Stimulated activated CD4-positive, alpha-beta T cell treated with anti-CD3 and anti-CD28 coated beads, Interleukin-2, amount 100 ng/mL, for 48 hours (primary cell): ENCODE measurements at regions not wholly inside any gene's neighbourhood (a gene's known extent, or its start where the extent isn't known, plus 50 kb on each side); places are given as distances from the start of the nearest gene placed in this dataset.

Experiments
- DNase-seq, 2 donors: peaks; one replicate each; pipeline ENCODE4 v3.0.0-alpha.2; 2020

DNA sequence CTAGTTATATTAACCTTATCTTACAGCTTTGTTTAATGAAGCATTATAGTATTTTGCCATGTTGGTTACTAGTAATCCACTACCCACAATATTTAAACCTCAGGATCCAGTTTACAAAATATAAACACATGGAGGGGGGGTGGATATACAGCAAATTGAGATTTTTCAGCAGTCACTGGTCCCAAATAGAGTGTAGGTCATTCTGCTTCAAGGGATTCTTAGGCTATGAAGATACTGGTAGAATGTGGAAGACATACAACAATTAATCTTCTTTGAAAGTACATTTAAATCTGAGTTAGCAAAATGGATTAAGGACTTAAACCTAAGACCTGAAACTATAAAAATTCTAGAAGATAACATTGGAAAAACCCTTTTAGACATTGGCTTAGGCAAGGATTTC lies 569.6 kb downstream of the ZNF674 start:
- DNase-seq = no peak

DNA sequence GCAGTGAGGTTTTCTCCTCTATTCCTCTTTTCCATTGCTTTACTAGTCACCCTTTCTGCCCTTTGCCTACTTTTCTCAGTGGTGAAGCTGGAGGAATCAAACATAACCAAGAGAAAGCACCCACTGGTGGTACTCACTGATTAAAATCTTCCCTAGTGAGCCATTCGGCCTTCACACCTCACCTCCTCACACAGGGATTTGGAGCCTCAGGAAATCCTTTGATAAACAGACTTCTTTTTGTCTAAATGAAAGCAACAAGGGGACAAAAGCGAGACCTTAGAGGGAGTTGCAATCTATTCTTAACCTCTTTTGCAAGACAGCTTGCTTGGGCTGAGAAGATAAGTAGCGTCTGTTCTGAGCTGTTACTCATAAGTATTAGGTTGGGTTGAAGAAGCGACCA lies 572.6 kb downstream of the ZNF674 start:
- no peak for DNase-seq

DNA sequence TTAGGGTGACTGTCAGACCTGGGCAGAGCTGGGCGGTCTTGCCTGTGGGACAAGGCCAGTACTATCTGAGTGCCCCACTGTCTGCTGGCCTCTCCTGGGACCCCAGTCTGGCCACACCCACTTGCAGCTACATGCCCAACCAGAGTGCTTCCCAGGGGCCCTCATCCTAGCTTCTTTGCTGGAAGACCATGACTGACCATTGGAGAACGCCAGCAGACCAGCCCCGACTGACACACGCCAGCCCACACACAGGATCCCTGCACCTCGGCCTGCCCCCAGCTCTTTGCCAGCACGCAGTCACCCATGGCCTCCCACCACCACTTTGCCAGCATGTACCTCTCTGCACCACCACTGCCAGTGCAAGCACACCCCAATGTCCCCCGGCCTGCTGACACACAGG lies 585.7 kb downstream of the ZNF674 start:
- DNase-seq = no peak

DNA sequence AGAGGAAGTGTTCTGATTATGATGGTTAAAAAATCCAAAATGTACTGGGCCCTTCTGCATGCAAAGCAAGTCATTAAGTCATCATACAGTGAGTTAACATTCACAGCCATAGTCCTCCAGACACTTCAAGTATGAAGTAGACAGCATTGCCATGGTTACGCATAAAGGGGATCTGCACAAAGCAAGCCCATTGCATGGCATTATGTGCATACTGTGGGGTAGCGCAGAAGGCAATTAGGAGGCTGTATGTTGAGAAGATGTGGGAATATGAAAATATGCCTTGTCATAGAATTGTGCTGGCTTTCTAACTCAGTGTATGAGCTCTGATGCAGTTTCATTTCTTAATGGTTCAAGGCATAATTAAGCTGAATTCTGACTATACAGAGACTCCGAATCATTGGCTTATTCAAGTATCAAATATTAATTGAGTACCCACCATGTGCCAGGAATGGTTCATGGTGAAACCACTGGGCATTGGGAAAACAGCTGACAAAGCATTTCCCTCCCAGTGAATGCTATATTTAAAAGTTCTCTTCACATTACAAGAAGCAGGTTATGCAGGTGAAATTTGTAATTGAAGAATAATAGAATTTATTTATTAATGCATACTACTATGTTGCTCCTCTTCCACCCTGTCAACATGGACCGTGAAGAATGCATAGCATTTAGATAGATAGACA lies 588.9 kb downstream of the ZNF674 start:
- DNase-seq = no peak

DNA sequence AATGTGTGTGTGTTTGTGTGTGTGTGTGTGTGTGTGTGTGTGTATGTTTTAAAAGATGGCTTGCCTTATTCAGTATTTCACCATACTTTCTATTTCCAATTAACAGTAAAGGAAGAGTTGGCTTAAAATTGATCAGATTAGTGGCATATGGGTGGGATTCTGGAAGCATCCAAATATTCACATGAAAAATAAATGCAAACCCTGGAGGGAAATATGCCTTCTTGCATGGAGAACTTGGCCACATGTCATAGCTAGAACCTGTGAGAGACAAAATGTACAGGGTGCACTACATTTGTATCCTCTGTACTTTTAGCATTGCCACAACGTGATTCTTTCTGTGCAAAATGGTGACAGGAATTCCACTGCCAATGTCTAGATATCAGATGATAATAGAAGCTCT lies 589.6 kb downstream of the ZNF674 start:
- DNase-seq = no peak

DNA sequence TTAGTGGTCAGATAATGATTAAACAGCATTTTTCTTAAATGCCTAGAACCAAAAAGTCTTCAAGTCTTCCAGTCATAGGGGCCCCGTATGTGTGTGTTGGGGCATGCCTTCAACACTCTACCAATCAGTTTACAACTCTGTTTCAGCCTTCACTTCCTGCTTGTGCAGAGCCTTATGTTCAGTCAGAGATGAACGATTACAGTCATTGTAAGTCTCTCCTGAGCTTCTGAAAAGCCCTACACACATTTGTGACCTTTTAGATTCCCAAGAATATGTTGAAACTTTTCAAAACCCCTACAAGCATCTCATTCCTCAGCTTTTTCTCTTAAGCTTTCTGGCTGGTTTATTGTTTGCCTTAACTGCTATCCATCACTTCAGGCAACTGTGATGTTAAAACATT lies 591.2 kb downstream of the ZNF674 start:
- DNase-seq = no peak

DNA sequence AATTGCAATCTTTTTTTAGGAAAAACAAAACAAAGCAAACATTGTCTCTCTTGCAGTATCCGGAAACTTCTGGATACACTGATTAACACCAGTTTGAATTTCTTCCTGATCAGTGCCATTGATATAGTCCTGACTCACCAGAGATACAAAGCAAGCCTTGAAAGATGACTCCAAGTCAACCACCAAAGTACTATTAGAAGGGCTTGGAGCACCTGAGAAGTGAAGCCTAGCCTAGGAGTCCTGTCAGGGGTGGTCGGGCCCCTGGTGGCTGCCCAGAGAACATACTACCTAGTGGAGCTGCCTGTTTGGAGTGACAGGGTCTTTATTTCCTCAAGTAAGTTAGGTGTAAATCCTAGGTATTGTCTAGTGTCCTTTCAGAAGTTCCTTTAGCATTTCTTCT lies 593.2 kb downstream of the ZNF674 start:
- DNase-seq = no peak

DNA sequence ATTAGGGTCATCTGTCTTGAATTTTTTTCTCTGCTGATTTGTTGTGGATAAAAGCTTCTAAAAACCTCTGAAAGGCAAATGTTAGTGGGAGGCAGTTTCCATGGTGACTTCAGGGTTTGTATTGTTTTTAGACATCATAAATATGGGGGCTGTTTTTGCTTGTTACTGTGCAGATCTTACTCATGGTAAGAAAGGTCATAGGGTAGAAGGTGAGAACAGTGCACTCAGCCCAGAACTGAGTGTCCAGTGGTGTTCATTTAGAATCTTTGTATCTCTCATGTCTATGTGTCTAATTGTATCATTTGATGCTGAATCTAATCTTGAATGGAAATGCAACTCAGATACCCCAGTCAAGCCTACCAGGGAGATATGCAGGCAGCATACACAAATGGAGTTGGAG lies 609.8 kb downstream of the ZNF674 start:
- no peak for DNase-seq

DNA sequence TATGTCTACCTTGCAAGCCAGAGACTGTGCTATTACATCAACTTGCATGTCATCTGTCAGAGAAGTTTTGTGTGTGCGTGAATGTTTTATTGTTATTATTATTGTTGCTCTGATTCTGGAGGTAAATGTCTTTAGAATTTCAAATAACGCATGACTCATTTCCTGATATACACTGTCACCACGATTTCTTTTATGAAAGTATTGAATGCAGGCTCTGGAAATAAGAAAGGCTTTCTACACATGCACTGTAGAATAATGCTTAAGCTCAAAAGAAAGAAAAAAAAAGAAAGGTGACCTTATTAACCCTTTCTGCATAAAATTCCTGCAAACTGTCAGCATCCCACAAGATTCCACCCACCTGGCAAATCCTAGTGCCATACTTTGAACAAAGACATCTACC lies 632.9 kb downstream of the ZNF674 start:
- no peak for DNase-seq

DNA sequence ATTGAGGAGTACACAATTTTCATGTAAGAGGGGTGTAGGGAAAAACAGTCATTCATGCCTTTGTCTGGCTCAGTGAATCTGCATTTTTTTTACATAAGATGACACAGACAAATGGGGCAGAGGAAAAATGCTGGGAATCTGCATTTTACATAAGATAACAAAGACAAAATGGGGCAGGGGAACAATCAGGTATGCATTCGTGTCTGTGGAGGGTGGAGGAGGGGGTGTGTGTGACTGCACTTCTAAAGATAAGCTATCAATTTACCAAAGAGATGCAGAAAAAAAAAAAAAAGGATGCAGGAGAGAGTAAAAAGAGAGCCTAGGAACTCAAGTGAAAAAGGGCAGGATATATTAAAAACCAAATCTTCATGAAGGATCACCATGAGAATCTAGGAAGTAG lies 637.4 kb downstream of the ZNF674 start:
- no peak for DNase-seq

DNA sequence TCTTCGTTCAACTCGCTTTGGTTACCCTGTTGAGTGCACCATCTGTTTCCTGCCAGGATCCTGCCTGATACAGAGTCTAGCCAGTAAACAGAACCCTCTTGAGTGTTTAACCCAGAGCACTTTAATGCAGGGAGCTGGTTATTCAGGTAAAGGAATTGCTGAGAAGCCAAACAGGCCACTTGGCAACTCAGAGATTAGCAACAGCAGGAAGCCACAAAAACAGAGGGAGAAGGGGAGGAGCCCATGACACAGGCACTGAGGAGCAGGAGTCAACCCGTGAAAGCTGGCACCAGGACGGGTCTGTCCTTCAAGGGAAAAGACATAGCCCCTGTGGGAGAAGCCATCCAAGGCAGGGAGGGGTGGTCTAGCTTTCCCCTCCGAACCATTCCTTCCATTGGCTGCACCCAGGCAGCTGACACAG lies 641.4 kb downstream of the ZNF674 start:
- no peak for DNase-seq

DNA sequence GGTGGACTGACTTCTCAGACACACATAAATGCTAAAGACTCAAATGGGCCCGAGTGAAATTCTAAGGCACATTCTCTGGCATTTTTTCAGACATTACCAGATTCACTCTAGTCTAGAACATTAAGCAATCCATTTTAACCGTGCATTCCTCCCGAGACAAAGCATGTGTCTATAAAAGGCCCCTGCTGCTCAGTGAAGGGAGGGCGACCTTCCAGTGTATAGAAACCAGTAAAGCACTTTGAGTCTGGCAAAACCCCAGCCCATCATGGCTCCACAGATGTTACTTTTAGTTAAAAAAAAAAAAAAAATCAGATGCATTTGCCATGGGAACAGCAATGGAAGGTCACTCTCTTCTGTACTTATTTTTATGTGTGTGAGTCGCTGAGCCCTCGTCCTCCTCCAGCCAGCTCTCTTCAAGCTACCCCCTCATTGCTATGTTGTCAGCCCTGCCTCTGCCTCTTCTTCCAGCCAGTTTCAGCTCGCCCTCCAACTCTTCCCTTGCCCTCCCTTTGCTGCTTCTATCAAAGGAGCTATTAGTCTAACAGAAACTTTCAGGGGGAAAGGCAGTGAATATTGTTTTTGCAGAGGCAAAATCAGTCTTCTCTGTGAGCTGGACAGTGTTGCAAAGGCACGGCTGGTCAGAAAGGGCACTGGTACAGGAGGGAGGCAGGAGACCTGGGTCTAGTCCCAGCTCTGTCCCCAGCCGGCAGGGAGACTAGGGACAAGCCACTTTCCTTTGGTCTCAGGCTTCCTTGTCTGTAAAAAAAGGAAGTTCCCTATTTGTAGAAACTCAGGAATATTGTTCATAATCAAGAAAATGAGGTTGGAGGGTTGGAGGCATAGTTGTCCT lies 644.2 kb downstream of the ZNF674 start:
- no peak for DNase-seq

DNA sequence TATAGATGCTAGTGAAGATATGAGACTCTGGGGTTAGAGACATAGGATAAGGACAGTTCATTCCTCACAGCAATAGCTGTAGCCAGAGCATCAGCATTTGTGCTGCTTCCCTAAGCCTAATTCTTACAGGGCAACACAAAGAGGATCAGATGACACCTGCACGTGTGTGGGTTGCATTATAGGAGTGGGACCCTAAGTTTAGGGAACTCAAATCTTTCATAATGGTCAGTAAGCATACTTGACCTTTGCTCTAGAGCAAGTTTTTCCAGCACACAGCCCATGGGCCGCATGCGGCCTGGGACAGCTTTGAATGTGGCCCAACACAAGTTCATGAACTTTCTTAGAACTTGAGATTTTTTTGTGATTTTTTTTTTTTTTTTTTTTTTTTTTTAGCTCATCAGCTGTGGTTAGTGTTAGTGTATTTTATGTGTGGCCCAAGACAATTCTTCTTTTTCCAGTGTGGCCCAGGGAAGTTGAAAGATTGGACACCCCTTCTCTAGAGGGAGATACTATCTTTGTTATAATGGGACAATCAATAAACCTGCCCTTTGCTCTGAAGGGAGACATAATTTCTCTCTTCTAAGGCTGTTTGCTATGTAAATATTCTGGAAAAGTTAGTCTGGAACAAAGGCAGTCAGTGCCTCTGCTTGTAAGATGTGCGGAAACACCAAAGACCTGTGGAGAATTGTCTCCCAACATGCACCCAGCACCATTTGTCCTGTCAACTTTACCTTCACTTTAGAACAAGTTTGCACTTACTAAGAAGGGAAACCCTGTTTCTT lies 650.2 kb downstream of the ZNF674 start:
- DNase-seq = no peak

DNA sequence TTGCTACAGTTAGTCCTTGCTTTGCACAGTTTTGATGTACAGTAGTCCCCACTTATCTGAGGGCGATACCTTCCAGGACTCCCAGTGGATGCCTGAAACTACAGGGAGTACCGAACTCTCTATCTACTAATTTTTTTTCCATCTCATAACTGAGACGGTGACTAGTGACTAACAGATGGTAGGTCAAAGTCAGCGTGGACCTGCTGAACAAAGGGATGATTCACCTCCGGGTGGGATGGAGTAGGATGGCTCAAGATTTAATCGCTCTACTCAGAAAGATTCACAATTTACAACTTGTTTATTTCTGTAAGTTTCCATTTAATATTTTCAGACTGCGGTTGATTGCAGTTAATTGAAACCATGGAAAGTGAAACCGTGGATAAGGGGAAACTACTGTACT lies 655.8 kb downstream of the ZNF674 start:
- DNase-seq = no peak

DNA sequence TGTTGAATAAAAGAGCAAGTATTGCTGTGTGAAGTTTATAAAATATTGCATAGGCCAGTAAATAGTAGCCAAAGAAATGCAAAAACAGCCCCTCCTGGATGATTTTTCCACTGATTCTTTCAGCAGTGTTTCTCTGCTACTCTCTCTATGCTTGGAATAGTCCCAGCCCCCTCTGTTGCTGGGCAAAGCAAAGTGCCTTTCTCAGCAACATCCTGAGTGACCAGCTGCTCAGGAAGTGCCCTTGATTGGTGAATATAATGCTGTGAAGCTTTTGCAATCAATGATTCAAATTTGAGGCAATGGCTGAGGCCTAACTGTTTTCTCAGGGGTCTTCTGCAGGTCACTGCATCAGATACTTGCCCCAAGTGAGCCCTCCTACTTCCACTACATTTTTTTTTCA lies 656.7 kb downstream of the ZNF674 start:
- no peak for DNase-seq

DNA sequence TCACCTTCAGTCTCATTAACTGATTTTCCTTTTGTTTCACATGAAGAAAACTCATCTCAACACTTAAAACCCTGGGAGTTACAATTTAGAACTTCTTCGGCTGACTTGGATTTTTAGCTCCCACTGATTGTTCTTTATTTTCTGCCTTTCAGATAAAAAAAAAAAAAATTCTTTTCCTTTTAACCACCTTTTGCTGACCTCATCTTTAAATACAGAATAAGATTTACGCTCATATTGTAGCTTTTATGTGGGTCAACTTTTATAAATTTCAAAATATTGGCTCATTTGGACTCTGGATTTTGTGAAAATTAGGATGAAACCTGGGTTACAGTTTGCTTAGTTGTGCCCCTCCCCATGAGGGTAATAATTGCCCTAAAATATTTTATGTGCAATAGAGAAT lies 659.3 kb downstream of the ZNF674 start:
- no peak for DNase-seq

DNA sequence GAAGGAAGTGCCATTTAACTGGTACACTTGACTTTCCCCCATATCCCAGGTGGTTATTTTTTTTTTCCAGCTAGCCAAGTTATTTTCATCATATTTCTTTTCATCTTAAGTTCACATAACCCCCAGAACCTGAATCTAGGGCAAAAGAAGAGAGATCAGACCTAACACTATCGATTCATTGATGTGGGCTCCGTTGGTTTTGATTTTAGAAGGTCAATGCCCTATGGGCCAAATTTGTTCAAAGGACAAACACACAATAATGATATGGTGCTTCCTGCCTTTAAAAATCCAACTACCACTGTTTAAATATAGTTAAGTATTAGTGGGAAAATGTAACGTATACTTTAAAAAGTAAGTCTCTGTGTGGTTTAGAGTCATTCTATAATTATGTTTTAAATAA lies 665.7 kb downstream of the ZNF674 start:
- DNase-seq = no peak

DNA sequence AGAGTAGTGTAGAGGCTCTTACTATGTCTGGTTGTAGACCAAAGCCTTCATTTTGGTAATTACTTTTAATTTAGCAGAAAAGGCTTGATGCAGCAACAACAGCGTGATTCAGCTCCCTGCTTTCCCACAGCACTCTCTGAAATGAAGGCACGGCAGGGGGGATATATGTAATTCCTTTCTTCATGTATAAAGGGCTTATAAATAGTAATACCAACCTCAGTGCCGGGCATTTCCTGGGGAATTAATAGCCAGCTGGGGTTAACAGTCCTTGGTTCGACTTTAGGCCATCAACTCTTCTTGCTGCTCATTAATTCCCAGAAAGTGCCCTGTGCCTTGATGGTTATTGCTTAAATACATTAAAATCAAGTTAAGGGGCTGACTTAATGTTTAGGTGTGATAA lies 669.0 kb downstream of the ZNF674 start:
- no peak for DNase-seq

DNA sequence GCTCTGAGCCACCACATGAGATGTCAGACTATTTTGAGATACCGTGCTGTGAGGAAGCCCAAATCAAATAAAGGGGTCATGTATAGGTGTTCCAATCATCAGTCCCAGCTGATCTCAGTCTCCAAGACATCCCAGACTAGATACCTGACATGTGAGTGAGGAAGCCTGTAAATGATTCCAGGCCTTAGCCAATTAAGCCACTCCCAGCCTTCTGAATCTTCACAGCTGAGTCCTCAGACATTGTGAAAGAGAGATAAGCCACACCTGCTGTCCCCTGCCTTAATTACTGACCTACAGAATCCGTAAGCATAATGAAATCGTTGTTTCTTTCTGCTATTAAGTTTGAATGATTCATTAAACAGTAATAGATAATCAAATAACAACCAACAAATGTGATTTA lies 671.4 kb downstream of the ZNF674 start:
- no peak for DNase-seq

DNA sequence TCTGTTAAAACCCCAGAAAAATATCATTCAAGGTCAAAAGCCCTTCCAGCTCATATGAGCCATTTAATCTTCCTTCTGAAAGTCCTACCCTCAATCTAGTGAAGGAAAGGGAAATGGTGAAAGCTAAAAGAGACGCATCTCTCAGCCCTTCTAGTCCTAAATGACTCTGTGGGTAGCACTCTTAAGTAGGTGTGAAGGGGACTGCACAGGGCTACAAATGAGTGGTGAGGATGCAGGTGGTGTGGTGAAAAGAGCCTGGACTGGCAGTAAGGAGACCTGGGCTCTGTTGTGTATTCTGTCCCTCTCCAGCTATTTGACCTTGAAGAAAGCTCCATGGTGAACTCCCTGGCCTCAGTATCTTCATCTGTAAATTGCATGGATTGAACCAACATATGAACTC lies 671.8 kb upstream of the DIPK2B start:
- no peak for DNase-seq

DNA sequence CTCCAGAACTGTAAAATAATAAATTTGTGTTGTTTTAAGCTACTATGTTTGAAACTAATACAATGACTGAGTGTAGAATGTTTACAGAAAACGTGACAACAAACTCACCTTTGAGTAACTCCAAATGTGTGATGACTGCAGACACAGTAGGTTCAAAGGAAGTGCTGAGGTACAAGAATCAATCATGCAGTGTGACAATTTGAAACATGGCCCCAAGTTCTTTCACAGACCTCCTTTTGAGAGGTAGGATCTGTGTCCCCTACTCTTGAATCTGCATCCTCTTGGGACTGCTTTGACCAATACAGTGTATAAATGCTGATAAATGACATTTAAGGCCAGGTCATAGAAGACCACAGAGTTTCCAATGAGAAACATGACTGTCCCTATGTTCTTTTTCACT lies 667.7 kb upstream of the DIPK2B start:
- no peak for DNase-seq

DNA sequence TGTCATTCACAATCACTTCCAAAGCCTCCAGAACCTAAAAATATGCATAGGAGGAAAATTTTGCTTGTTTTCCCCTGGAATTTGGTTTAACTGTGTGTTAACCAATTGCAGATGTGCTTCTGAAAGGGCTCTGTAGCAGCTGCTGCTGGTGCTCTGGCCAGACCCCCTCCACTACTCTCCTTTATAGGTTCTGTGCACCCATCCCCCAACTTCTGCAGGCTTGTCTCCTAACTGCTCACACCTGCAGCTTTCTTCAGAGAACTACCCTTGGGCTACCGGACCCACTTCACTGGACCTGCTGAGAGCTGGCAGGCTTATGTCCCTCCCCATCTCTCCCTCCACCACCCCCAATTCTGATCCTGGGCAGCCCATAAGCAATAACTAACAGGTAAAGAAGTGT lies 662.1 kb upstream of the DIPK2B start:
- no peak for DNase-seq

DNA sequence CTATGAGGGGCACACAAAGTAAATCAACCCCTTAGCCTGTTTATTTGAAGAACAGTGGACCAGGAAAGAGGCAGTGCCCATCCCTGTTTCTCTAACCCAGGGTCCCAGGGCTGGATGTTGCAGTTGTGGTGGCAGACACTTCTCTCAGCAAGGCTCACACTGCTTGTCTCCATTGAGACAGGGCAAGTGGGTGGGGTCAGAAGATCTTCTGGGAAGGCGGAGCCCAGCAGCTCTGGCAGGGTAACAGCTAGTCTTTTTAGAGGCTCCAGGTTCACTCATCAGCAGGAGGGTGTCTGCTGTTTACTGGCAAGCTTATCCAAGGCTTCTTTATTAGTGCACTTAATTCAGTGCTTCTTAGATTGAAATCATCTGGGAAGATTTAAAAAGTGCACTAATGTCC lies 659.8 kb upstream of the DIPK2B start:
- DNase-seq = no peak

DNA sequence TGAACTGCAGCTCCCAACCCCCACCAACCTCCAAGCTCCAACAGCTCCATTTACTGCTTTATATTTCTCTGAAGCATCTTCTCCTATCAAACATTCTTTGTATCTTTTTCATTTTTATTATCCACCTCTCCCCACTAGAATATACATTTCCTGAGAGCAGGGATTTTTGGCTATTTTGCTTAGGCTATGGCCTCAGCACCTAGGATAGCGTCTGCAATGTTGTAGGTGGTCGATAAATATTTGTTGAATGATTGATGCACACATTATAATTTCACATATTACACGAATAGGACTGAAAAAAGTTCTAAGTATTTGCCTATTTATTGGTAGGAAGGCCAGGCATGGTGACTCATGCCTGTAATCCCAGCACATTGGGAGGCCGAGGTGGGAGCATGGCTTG lies 658.7 kb upstream of the DIPK2B start:
- no peak for DNase-seq
